Astrocyte (in vitro differentiated cells and primary cell): ENCODE measurements at regions not wholly inside any gene's neighbourhood (a gene's known extent, or its start where the extent isn't known, plus 50 kb on each side); places are given as distances from the start of the nearest gene placed in this dataset.

ENCODE experiments used
- DNase-seq: peaks from one replicate; pipeline ENCODE4 v3.0.0-alpha.2; 2010; ENCODE audit warnings: low read depth
- FAIRE-seq: peaks from 2 replicates; lab custom pipeline; 2011; peaks lifted over from hg19 to GRCh38; lab: Jason Lieb, UNC
- H2AFZ ChIP-seq: 2 replicates; pipeline ENCODE4 v1.6.0; 2012; ENCODE audit warnings: low read depth, low read length, inconsistent platforms
- H3K27ac ChIP-seq: 2 replicates; pipeline ENCODE4 v1.5.1; 2011; ENCODE audit warnings: low read depth, low read length, inconsistent platforms
- H3K27me3 ChIP-seq: 2 replicates; pipeline ENCODE4 v1.6.0; 2011; ENCODE audit warnings: low read length, inconsistent platforms; ENCODE audit not compliant: insufficient read depth
- H3K36me3 ChIP-seq: 2 replicates; pipeline ENCODE4 v1.5.1; 2011; ENCODE audit warnings: low read length, inconsistent platforms; ENCODE audit not compliant: insufficient read depth
- H3K4me1 ChIP-seq: 2 replicates; pipeline ENCODE4 v1.5.1; 2011; ENCODE audit warnings: low read length, inconsistent platforms; ENCODE audit not compliant: insufficient read depth
- H3K4me2 ChIP-seq: 2 replicates; pipeline ENCODE4 v1.6.0; 2012; ENCODE audit warnings: low read length, inconsistent platforms
- H3K4me3 ChIP-seq: 2 replicates; pipeline ENCODE4 v1.5.1; 2011; ENCODE audit warnings: low read depth, mild to moderate bottlenecking, low read length, inconsistent platforms; ENCODE audit not compliant: insufficient read depth
- H3K79me2 ChIP-seq: 2 replicates; pipeline ENCODE4 v1.6.0; 2012; ENCODE audit warnings: mild to moderate bottlenecking, low read length, inconsistent platforms; ENCODE audit not compliant: insufficient read depth
- H3K9ac ChIP-seq: 2 replicates; pipeline ENCODE4 v1.6.0; 2012; ENCODE audit warnings: mild to moderate bottlenecking, low read length, inconsistent platforms
- H3K9me3 ChIP-seq: 2 replicates; pipeline ENCODE4 v1.5.1; 2012; ENCODE audit warnings: low read depth, mild to moderate bottlenecking, low read length, inconsistent platforms; ENCODE audit not compliant: insufficient read depth
- H4K20me1 ChIP-seq: 2 replicates; pipeline ENCODE4 v1.6.0; 2012; ENCODE audit warnings: low read length, inconsistent platforms; ENCODE audit not compliant: insufficient read depth
- H3K27ac Mint-ChIP-seq: one replicate; pipeline ENCODE4 v1.8.0; 2021; ENCODE audit warnings: mild to moderate bottlenecking, mixed read lengths; ENCODE audit not compliant: unreplicated experiment
- H3K27me3 Mint-ChIP-seq: one replicate; pipeline ENCODE4 v1.8.0; 2021; ENCODE audit warnings: low read depth, mixed read lengths; ENCODE audit not compliant: unreplicated experiment
- H3K36me3 Mint-ChIP-seq: one replicate; pipeline ENCODE4 v1.8.0; 2021; ENCODE audit warnings: low read depth, mixed read lengths; ENCODE audit not compliant: unreplicated experiment
- H3K4me1 Mint-ChIP-seq: one replicate; pipeline ENCODE4 v1.8.0; 2021; ENCODE audit warnings: low read depth, mixed read lengths; ENCODE audit not compliant: unreplicated experiment
- H3K4me3 Mint-ChIP-seq: one replicate; pipeline ENCODE4 v1.8.0; 2021; ENCODE audit warnings: mild to moderate bottlenecking, moderate library complexity, mixed read lengths; ENCODE audit not compliant: unreplicated experiment
- H3K9me3 Mint-ChIP-seq: one replicate; pipeline ENCODE4 v1.8.0; 2021; ENCODE audit warnings: mild to moderate bottlenecking, mixed read lengths; ENCODE audit not compliant: unreplicated experiment
- EZH2 ChIP-seq: IDR thresholded peaks from 2 replicates; pipeline ENCODE4 v1.6.1; 2012; ENCODE audit warnings: mild to moderate bottlenecking, low read length, inconsistent platforms; ENCODE audit not compliant: insufficient read depth
- TF ChIP-seq, protein P1 (sequence below): IDR thresholded peaks from 2 replicates; pipeline ENCODE4 v1.5.1; 2011; ENCODE audit warnings: low read depth, mild to moderate bottlenecking, inconsistent platforms, low read length, moderate library complexity; ENCODE audit not compliant: insufficient read depth

DNA sequence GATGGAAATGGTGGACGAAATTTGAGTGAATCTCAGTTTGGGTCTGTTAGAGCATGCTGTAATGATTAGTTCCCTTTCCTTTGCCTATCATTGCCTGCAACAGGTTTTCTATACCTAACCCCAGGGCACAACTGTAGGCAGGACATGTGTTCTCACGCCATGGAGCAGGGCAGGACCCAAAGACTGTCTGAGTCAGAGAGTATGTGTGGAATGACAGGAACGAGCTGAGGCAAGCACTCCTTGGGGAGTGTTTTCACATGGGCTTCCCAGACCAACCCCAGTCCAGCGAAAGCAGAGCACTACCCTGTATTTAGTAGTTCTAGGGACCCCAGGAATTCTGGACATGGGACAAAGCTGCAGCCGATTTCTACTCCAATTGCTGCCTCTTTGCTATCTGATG is 234.2 kb downstream of the HACE1 start:
- Histone ChIP-seq H3K4me1 (peaks cover 9% of the 10 kb centered on the region), H3K4me3 (no peak overlapping the region), H3K9ac (no peak overlapping the region), H3K79me2 (no peaks in the 10 kb centered on the region), H2AFZ (peak overlapping the region; percentile 8), H3K27me3 (no peaks in the 10 kb centered on the region), H3K4me2 (peak overlapping the region; percentile 35), H4K20me1 (no peaks in the 10 kb centered on the region), H3K36me3 (no peaks in the 10 kb centered on the region), H3K9me3 (no peaks in the 10 kb centered on the region), H3K27ac (peak overlapping the region; percentile 28)
- peak overlapping the region; percentile 86 for H3K27ac Mint-ChIP-seq
- H3K36me3 Mint-ChIP-seq = no peaks in the 10 kb centered on the region
- no peaks in the 10 kb centered on the region for H3K27me3 Mint-ChIP-seq
- no peaks in the 10 kb centered on the region for H3K9me3 Mint-ChIP-seq
- H3K4me1 Mint-ChIP-seq = peaks cover 26% of the 10 kb centered on the region
- DNase-seq (peak; percentile 60), FAIRE-seq (peak; percentile 49)
- no peak overlapping the region for H3K4me3 Mint-ChIP-seq
- TF ChIP-seq, protein P1, sequence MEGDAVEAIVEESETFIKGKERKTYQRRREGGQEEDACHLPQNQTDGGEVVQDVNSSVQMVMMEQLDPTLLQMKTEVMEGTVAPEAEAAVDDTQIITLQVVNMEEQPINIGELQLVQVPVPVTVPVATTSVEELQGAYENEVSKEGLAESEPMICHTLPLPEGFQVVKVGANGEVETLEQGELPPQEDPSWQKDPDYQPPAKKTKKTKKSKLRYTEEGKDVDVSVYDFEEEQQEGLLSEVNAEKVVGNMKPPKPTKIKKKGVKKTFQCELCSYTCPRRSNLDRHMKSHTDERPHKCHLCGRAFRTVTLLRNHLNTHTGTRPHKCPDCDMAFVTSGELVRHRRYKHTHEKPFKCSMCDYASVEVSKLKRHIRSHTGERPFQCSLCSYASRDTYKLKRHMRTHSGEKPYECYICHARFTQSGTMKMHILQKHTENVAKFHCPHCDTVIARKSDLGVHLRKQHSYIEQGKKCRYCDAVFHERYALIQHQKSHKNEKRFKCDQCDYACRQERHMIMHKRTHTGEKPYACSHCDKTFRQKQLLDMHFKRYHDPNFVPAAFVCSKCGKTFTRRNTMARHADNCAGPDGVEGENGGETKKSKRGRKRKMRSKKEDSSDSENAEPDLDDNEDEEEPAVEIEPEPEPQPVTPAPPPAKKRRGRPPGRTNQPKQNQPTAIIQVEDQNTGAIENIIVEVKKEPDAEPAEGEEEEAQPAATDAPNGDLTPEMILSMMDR = no peak
- no peak for TF ChIP-seq EZH2

DNA sequence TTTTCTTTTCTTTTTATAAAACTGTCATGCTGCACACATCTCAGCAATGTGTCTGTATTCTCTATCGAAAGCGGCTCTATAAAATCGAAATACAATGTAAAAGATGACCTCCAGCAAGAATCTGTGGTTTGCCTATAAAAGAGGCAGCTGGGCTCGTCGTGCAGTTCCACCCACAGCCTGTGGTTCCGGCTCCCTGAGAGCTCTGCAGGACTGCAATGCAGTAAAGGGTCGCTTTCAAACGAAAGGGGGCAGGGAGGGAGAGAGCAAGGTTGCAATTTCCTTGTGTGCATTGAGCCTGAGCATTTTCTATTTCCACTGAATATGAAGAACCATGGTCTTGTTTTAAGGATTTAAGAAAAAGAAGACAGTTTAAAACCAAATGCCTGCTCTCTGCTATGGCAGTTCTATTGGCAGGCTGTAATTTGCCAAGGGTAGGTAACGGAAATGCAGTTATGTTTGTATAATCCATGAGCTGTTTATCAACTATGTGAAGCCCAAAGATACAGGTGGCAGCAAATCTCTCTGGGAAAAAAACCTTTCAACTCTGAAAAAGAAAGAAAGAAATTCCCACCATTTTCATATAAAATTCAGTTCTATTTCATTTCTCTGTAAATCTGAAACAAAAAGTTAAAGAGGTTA is 236.5 kb downstream of the HACE1 start:
- H3K36me3 ChIP-seq = no peaks in the 10 kb centered on the region
- Mint-ChIP-seq H3K36me3 (no peaks in the 10 kb centered on the region), H3K4me3 (no peak overlapping the region), H3K27ac (no peak overlapping the region), H3K27me3 (no peaks in the 10 kb centered on the region), H3K4me1 (peaks cover 26% of the 10 kb centered on the region), H3K9me3 (no peaks in the 10 kb centered on the region)
- TF ChIP-seq, protein P1 = no peak
- TF ChIP-seq EZH2 = no peak
- no peak for DNase-seq
- peaks cover 9% of the 10 kb centered on the region for H3K4me1 ChIP-seq
- no peaks in the 10 kb centered on the region for H3K79me2 ChIP-seq
- H3K27ac ChIP-seq = no peak overlapping the region
- H2AFZ ChIP-seq = peak overlapping the region; percentile 45
- FAIRE-seq = no peak
- H3K27me3 ChIP-seq = no peaks in the 10 kb centered on the region
- H3K9ac ChIP-seq = no peak overlapping the region
- H4K20me1 ChIP-seq = no peaks in the 10 kb centered on the region
- H3K4me2 ChIP-seq = peak overlapping the region; percentile 34
- no peaks in the 10 kb centered on the region for H3K9me3 ChIP-seq
- H3K4me3 ChIP-seq = no peak overlapping the region

GRCh38 chr6:104621396-104621795 is 238.3 kb downstream of the HACE1 start:
- Histone ChIP-seq H4K20me1 (no peaks in the 10 kb centered on the region), H3K4me3 (no peak overlapping the region), H3K79me2 (no peaks in the 10 kb centered on the region), H2AFZ (no peak overlapping the region), H3K36me3 (no peaks in the 10 kb centered on the region), H3K9me3 (no peaks in the 10 kb centered on the region), H3K9ac (no peak overlapping the region), H3K27ac (no peak overlapping the region), H3K27me3 (no peaks in the 10 kb centered on the region), H3K4me1 (peaks cover 9% of the 10 kb centered on the region), H3K4me2 (no peak overlapping the region)
- DNase-seq = no peak
- no peaks in the 10 kb centered on the region for H3K9me3 Mint-ChIP-seq
- H3K27me3 Mint-ChIP-seq = no peaks in the 10 kb centered on the region
- H3K27ac Mint-ChIP-seq = no peak overlapping the region
- H3K4me1 Mint-ChIP-seq = peaks cover 25% of the 10 kb centered on the region
- TF ChIP-seq, protein P1 = no peak
- TF ChIP-seq EZH2 = no peak
- H3K36me3 Mint-ChIP-seq = no peaks in the 10 kb centered on the region
- no peak overlapping the region for H3K4me3 Mint-ChIP-seq
- FAIRE-seq = no peak
